Caco-2 (cell line): ENCODE measurements at regions not wholly inside any gene's neighbourhood (a gene's known extent, or its start where the extent isn't known, plus 50 kb on each side); places are given as distances from the start of the nearest gene placed in this dataset.

Experiments used
- BruUV-seq: library from RNA; stranded (reverse); fragments of 400-500 nt; replicated peaks from 2 replicates; lab custom pipeline; 2021; lab: Mats Ljungman, UMichigan
- CTCF ChIA-PET: fragments of 300-600 bp; sonication (Branson Sonifier 250); formaldehyde crosslinking; loops from one replicate; lab custom pipeline; 2022; ENCODE audit warnings: antibody characterized with exemption; lab: Charles Lee
- POLR2A ChIA-PET: fragments of 300-600 bp; sonication (Branson Sonifier 250); formaldehyde crosslinking; loops from one replicate; lab custom pipeline; 2022; ENCODE audit warnings: antibody characterized with exemption; lab: Charles Lee
- DNase-seq, 2 experiments: peaks; one replicate each; pipeline versions ENCODE4 v3.0.0 to v3.0.0-alpha.2; 2020 to 2022
- H3K27me3 ChIP-seq: replicated peaks from 2 replicates; pipeline ENCODE4 v1.6.0; 2011; ENCODE audit warnings: low read length; ENCODE audit not compliant: control insufficient read depth, insufficient read depth
- H3K36me3 ChIP-seq: 2 replicates; pipeline ENCODE4 v1.5.1; 2011; ENCODE audit warnings: low read length; ENCODE audit not compliant: control insufficient read depth, insufficient read depth
- H3K4me1 ChIP-seq: fragments of 250-450 bp; sonication (Bioruptor Pico); 2 replicates; pipeline ENCODE4 v1.5.1; 2020; ENCODE audit warnings: mild to moderate bottlenecking
- H3K4me3 ChIP-seq: 2 replicates; pipeline ENCODE4 v1.5.1; 2011; ENCODE audit warnings: low read depth, mild to moderate bottlenecking, control low read depth, low read length
- H3K9me3 ChIP-seq: fragments of 250-450 bp; sonication (Bioruptor Pico); 2 replicates; pipeline ENCODE4 v1.5.1; 2020; ENCODE audit warnings: mild to moderate bottlenecking, moderate library complexity
- H3K27ac Mint-ChIP-seq: one replicate; pipeline ENCODE4 v1.8.0; 2022; ENCODE audit warnings: mixed read lengths; ENCODE audit not compliant: unreplicated experiment
- H3K27me3 Mint-ChIP-seq: one replicate; pipeline ENCODE4 v1.8.0; 2022; ENCODE audit warnings: mixed read lengths; ENCODE audit not compliant: insufficient read depth, unreplicated experiment
- H3K36me3 Mint-ChIP-seq: one replicate; pipeline ENCODE4 v1.8.0; 2022; ENCODE audit warnings: mild to moderate bottlenecking, mixed read lengths; ENCODE audit not compliant: insufficient read depth, unreplicated experiment
- H3K4me1 Mint-ChIP-seq: one replicate; pipeline ENCODE4 v1.8.0; 2022; ENCODE audit warnings: low read depth, mixed read lengths; ENCODE audit not compliant: unreplicated experiment
- H3K4me3 Mint-ChIP-seq: one replicate; pipeline ENCODE4 v1.8.0; 2022; ENCODE audit warnings: mild to moderate bottlenecking, moderate library complexity, mixed read lengths; ENCODE audit not compliant: unreplicated experiment
- H3K9me3 Mint-ChIP-seq: one replicate; pipeline ENCODE4 v1.8.0; 2022; ENCODE audit warnings: mixed read lengths; ENCODE audit not compliant: unreplicated experiment
- CTCF ChIP-seq, 2 experiments: fragments of 200-600 bp in 1 of 2; IDR thresholded peaks; 1 replicate in 1 of 2; 2 replicates in 1 of 2; pipeline versions ENCODE4 v1.5.1 to v1.8.0; 2011 to 2022; ENCODE audit warnings: antibody characterized with exemption in 1 of 2, control low read depth in 1 of 2, inconsistent platforms in 1 of 2, low read depth in 1 of 2, low read length in 1 of 2, mild to moderate bottlenecking in 1 of 2, moderate library complexity in 1 of 2; ENCODE audit not compliant: insufficient read depth in 1 of 2, severe bottlenecking in 1 of 2, unreplicated experiment in 1 of 2
- intact Hi-C: fragments of 100-400 bp; cut with micrococcal nuclease; formaldehyde crosslinking; loops from one replicate; pipeline ENCODE4 v1.10.0; 2022; ENCODE audit not compliant: unreplicated experiment

- no peak overlapping the region for H3K4me3 ChIP-seq
- intact Hi-C loops: no loop called here
- no peaks in the 10 kb centered on the region for H3K27me3 Mint-ChIP-seq
- H3K9me3 Mint-ChIP-seq: no peaks in the 10 kb centered on the region
- H3K4me1 ChIP-seq: no peaks in the 10 kb centered on the region
- no peak overlapping the region for H3K4me3 Mint-ChIP-seq
- no peak for TF ChIP-seq CTCF (IDR thresholded peaks at IDR 0.05; ENCODE audit: insufficient read depth in 1 of 2, low read depth in 1 of 2, low read length in 1 of 2, severe bottlenecking in 1 of 2, unreplicated experiment in 1 of 2)
- H3K27ac Mint-ChIP-seq: no peak overlapping the region
- no peaks in the 10 kb centered on the region for H3K9me3 ChIP-seq
- no peak for DNase-seq
- no TSS peak for BruUV-seq
- no peaks in the 10 kb centered on the region for H3K27me3 ChIP-seq
- POLR2A ChIA-PET: no interaction called here
- H3K36me3 ChIP-seq: no peaks in the 10 kb centered on the region
- no peaks in the 10 kb centered on the region for H3K4me1 Mint-ChIP-seq
- CTCF ChIA-PET: no interaction called here
- no peaks in the 10 kb centered on the region for H3K36me3 Mint-ChIP-seq
Observed at GRCh38 chr6:9056556-9056955, 621.2 kb upstream of the SLC35B3 start.

DNA sequence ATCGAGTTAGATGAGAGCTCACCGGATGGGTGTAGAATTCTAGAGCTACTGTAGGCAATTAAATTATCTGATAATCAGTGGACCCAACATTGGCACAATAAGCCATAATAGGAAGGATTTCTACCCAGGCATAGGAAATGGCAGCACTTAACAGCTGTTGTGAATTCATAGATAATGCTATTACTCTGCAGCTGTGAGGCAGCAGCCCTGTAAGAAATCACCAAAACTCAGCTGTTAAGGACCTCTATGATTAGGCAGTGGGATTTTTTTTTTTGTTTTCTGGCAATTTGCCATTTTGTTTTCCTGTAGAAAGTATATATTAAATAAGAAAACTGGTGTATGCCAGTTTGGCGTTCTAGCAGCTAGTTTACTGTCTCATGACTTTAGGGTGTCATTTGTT lies 609.1 kb upstream of the SLC35B3 start:
- intact Hi-C loops: no loop called here
- H3K4me3 Mint-ChIP-seq: no peak overlapping the region

DNA sequence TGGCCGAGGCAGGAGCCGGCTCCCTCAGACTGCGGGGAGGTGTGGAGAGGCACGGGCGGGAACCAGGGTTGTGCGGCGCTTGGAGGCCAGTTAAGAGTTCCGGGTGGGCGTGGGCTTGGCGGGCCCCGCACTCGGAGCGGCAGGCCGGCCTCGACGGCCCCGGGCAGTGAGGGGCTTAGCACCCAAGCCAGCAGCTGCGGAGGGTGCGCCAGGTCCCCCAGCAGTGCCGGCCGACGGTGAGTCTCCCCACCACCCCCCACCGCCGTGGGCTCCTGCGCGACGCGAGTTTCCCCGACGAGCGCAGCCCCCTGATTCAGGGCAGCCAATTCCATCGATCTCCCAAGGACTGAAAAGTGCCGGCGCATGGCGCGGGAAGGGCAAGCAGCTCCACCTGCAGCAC lies 605.4 kb upstream of the SLC35B3 start:
- peaks cover 5% of the 10 kb centered on the region for H3K36me3 Mint-ChIP-seq

More for the DNA sequence above, 609.1 kb upstream of the SLC35B3 start:
- ChIA-PET POLR2A (no interaction called here), CTCF (no interaction called here)
- H3K4me3 ChIP-seq: no peak overlapping the region
- no peak for TF ChIP-seq CTCF (IDR thresholded peaks at IDR 0.05; ENCODE audit: insufficient read depth in 1 of 2, low read depth in 1 of 2, low read length in 1 of 2, severe bottlenecking in 1 of 2, unreplicated experiment in 1 of 2)
- BruUV-seq: no TSS peak
- no peaks in the 10 kb centered on the region for H3K36me3 ChIP-seq
- Mint-ChIP-seq H3K27me3 (no peaks in the 10 kb centered on the region), H3K9me3 (peaks cover 16% of the 10 kb centered on the region), H3K4me1 (no peaks in the 10 kb centered on the region), H3K27ac (no peak overlapping the region), H3K36me3 (peaks cover 5% of the 10 kb centered on the region)
- no peaks in the 10 kb centered on the region for H3K4me1 ChIP-seq
- DNase-seq: no peak
- H3K9me3 ChIP-seq: no peaks in the 10 kb centered on the region
- no peaks in the 10 kb centered on the region for H3K27me3 ChIP-seq

More for the DNA sequence above, 605.4 kb upstream of the SLC35B3 start:
- no peaks in the 10 kb centered on the region for H3K9me3 ChIP-seq
- Mint-ChIP-seq H3K9me3 (peaks cover 18% of the 10 kb centered on the region), H3K27ac (no peak overlapping the region), H3K4me1 (no peaks in the 10 kb centered on the region), H3K4me3 (no peak overlapping the region), H3K27me3 (no peaks in the 10 kb centered on the region)
- no peak for DNase-seq
- ChIA-PET CTCF (no interaction called here), POLR2A (no interaction called here)
- H3K36me3 ChIP-seq: no peaks in the 10 kb centered on the region
- no TSS peak for BruUV-seq
- H3K4me1 ChIP-seq: no peaks in the 10 kb centered on the region
- intact Hi-C loops: no loop called here
- no peak for TF ChIP-seq CTCF (IDR thresholded peaks at IDR 0.05; ENCODE audit: insufficient read depth in 1 of 2, low read depth in 1 of 2, low read length in 1 of 2, severe bottlenecking in 1 of 2, unreplicated experiment in 1 of 2)
- no peak overlapping the region for H3K4me3 ChIP-seq
- no peaks in the 10 kb centered on the region for H3K27me3 ChIP-seq
